Upper lobe of right lung (tissue), 1 donor: ENCODE measurements at regions not wholly inside any gene's neighbourhood (a gene's known extent, or its start where the extent isn't known, plus 50 kb on each side); places are given as distances from the start of the nearest gene placed in this dataset.

Experiments
- ATAC-seq: fragments of 200-7000 bp; cut with Tn5 transposase; one replicate; pipeline ENCODE4 v1.9.1; 2020; ENCODE audit warnings: mild to moderate bottlenecking, moderate library complexity
- DNase-seq: peaks from one replicate; pipeline ENCODE4 v3.0.0-alpha.2; 2020
- H3K27ac ChIP-seq: fragments of 200-600 bp; one replicate; pipeline ENCODE4 v1.8.0; 2022
- H3K27me3 ChIP-seq: fragments of 200-600 bp; one replicate; pipeline ENCODE4 v1.8.0; 2022; ENCODE audit warnings: mild to moderate bottlenecking
- H3K36me3 ChIP-seq: fragments of 200-600 bp; one replicate; pipeline ENCODE4 v1.8.0; 2022
- H3K4me1 ChIP-seq: fragments of 200-600 bp; one replicate; pipeline ENCODE4 v1.8.0; 2022
- H3K4me3 ChIP-seq: fragments of 200-600 bp; one replicate; pipeline ENCODE4 v1.8.0; 2022; ENCODE audit warnings: mild to moderate bottlenecking
- H3K9me3 ChIP-seq: fragments of 200-600 bp; one replicate; pipeline ENCODE4 v1.8.0; 2022
- CTCF ChIP-seq: fragments of 200-600 bp; IDR thresholded peaks from one replicate; pipeline ENCODE4 v1.8.0; 2022; ENCODE audit warnings: antibody characterized with exemption
- intact Hi-C: fragments of 100-400 bp; cut with DNase I; formaldehyde crosslinking; loops from one replicate; pipeline ENCODE4 v1.11.0; 2022
- donor health status: DM: no; HTN: yes; CAD: no; lungs with severe emphysema.

GRCh38 chr11:90747057-90747456 lies 524.2 kb upstream of the CHORDC1 start:
- no peak for ATAC-seq
- no peaks in the 10 kb centered on the region for H3K36me3 ChIP-seq
- no peak for DNase-seq
- no peak overlapping the region for H3K4me3 ChIP-seq
- intact Hi-C loops = no loop called here
- no peaks in the 10 kb centered on the region for H3K9me3 ChIP-seq
- H3K27me3 ChIP-seq = no peaks in the 10 kb centered on the region
- TF ChIP-seq CTCF = no peak
- no peak overlapping the region for H3K27ac ChIP-seq
- H3K4me1 ChIP-seq = no peaks in the 10 kb centered on the region

GRCh38 chr11:90744169-90744568 lies 521.3 kb upstream of the CHORDC1 start:
- Histone ChIP-seq H3K4me1 (no peaks in the 10 kb centered on the region), H3K27me3 (no peaks in the 10 kb centered on the region), H3K4me3 (no peak overlapping the region), H3K9me3 (no peaks in the 10 kb centered on the region), H3K27ac (no peak overlapping the region), H3K36me3 (no peaks in the 10 kb centered on the region)
- no peak for DNase-seq
- TF ChIP-seq CTCF = no peak
- intact Hi-C loops = no loop called here
- no peak for ATAC-seq

- Histone ChIP-seq H3K9me3 (no peaks in the 10 kb centered on the region), H3K36me3 (no peaks in the 10 kb centered on the region), H3K27ac (no peak overlapping the region), H3K4me3 (no peak overlapping the region), H3K27me3 (no peaks in the 10 kb centered on the region), H3K4me1 (no peaks in the 10 kb centered on the region)
- no peak for DNase-seq
- intact Hi-C loops = no loop called here
- no peak for ATAC-seq
- no peak for TF ChIP-seq CTCF
Observed at GRCh38 chr11:90738799-90739198, 516.0 kb upstream of the CHORDC1 start.

GRCh38 chr11:90737444-90738050 lies 514.7 kb upstream of the CHORDC1 start:
- H3K27me3 ChIP-seq = no peaks in the 10 kb centered on the region
- no peak for TF ChIP-seq CTCF
- H3K36me3 ChIP-seq = no peaks in the 10 kb centered on the region
- no peak overlapping the region for H3K27ac ChIP-seq
- no peaks in the 10 kb centered on the region for H3K9me3 ChIP-seq
- no peak overlapping the region for H3K4me3 ChIP-seq
- ATAC-seq (no peak), DNase-seq (no peak)
- no peaks in the 10 kb centered on the region for H3K4me1 ChIP-seq
- intact Hi-C loops = no loop called here

GRCh38 chr11:90732486-90732885 lies 509.6 kb upstream of the CHORDC1 start:
- Histone ChIP-seq H3K4me1 (no peaks in the 10 kb centered on the region), H3K9me3 (no peaks in the 10 kb centered on the region), H3K4me3 (no peak overlapping the region), H3K27ac (no peak overlapping the region), H3K36me3 (no peaks in the 10 kb centered on the region), H3K27me3 (no peaks in the 10 kb centered on the region)
- intact Hi-C loops = no loop called here
- no peak for DNase-seq
- no peak for ATAC-seq
- no peak for TF ChIP-seq CTCF

GRCh38 chr11:90723475-90723874 lies 500.6 kb upstream of the CHORDC1 start:
- Histone ChIP-seq H3K36me3 (no peaks in the 10 kb centered on the region), H3K4me1 (no peaks in the 10 kb centered on the region), H3K27me3 (no peaks in the 10 kb centered on the region), H3K9me3 (no peaks in the 10 kb centered on the region), H3K27ac (no peak overlapping the region), H3K4me3 (no peak overlapping the region)
- ATAC-seq = no peak
- intact Hi-C loops = no loop called here
- no peak for TF ChIP-seq CTCF
- no peak for DNase-seq
